ENCODE measurements at regions not wholly inside any gene's neighbourhood (a gene's known extent, or its start where the extent isn't known, plus 50 kb on each side); places are given as distances from the start of the nearest gene placed in this dataset.

GRCh38 chr16:73143576-73144422 lies 95.9 kb upstream of the ZFHX3 start:
- TF ChIP-seq CTCF (IDR thresholded peaks at IDR 0.05), result no peak
- no peak for TF ChIP-seq EP300 (IDR thresholded peaks at IDR 0.05)
- TF ChIP-seq POLR2A (IDR thresholded peaks at IDR 0.05), result no peak
- no peak for TF ChIP-seq POLR2AphosphoS5 (IDR thresholded peaks at IDR 0.05)

Measured in upper lobe of left lung (tissue), 4 donors.